ENCODE measurements at regions not wholly inside any gene's neighbourhood (a gene's known extent, or its start where the extent isn't known, plus 50 kb on each side); places are given as distances from the start of the nearest gene placed in this dataset.

DNA sequence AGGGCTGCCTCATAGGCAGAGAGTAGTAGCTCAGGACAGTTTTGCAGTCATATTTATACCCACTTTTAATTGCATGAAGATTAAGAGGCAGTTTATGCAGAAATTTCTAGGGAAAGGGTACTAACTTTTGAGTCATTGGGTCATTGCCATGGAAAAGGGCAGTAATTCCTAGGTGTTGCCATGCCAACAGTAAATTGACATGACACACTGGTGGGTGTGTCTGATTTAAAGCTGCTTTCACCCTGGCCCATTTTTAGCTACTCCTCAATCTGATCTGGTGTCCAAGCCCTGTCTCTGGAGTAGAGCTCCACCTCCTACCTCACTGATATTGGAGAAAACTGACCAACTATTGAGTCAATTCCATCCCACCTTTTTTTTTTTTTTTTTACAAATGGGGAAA, 161.5 kb upstream of the ZKSCAN2 start:
- Histone ChIP-seq H3K4me2 (replicated peaks; ENCODE audit: extremely low read depth, low read length, poor library complexity, severe bottlenecking) (no peak overlapping the region), H3K9me3 (replicated peaks in 1 of 2; ENCODE audit: control insufficient read depth in 1 of 2, insufficient read depth in 1 of 2, low read length in 2 of 2) (no peaks in the 10 kb centered on the region), H3K79me2 (ENCODE audit: insufficient read depth, low read length) (no peaks in the 10 kb centered on the region), H4K20me1 (ENCODE audit: insufficient read depth, low read length) (no peaks in the 10 kb centered on the region), H3K4me1 (ENCODE audit: control insufficient read depth in 1 of 2, insufficient read depth in 2 of 2, low read length in 2 of 2) (no peaks in the 10 kb centered on the region), H3K4me3 (replicated peaks in 1 of 3; ENCODE audit: low read depth in 2 of 3, low read length in 3 of 3) (no peak overlapping the region), H3K36me3 (replicated peaks in 1 of 2; ENCODE audit: control insufficient read depth in 1 of 2, insufficient read depth in 2 of 2, low read length in 2 of 2) (no peaks in the 10 kb centered on the region), H3K27me3 (ENCODE audit: control insufficient read depth in 2 of 2, insufficient read depth in 2 of 2, low read length in 2 of 2) (no peaks in the 10 kb centered on the region), H3K9ac (ENCODE audit: insufficient read depth, low read length, poor library complexity, severe bottlenecking) (no peak overlapping the region), H2AFZ (ENCODE audit: insufficient read depth, low read depth, low read length, poor library complexity, severe bottlenecking) (no peak overlapping the region), H3K27ac (ENCODE audit: low read depth in 1 of 2, low read length in 2 of 2) (no peak overlapping the region)
- H3K27ac Mint-ChIP-seq, result peak overlapping the region in 1 of 7 donors; percentile 26
- no peak for TF ChIP-seq CTCF (IDR thresholded peaks at IDR 0.05)
- H3K36me3 Mint-ChIP-seq, result no peaks in the 10 kb centered on the region
- intact Hi-C loops (cut with micrococcal nuclease), result no loop called here
- H3K4me3 Mint-ChIP-seq, result no peak overlapping the region
- peaks cover 0 to 4% (median 0%) of the 10 kb centered on the region in 3 donors for H3K27me3 Mint-ChIP-seq (ENCODE audit: low read depth in 3 of 3)
- no peak for DNase-seq
- H3K9me3 Mint-ChIP-seq, result peaks cover 0 to 8% (median 1%) of the 10 kb centered on the region in 7 donors
- no peaks in the 10 kb centered on the region for H3K4me1 Mint-ChIP-seq

GRCh38 chr16:25416002-25416401, 158.4 kb upstream of the ZKSCAN2 start:
- Mint-ChIP-seq H3K4me3 (no peak overlapping the region), H3K4me1 (no peaks in the 10 kb centered on the region), H3K9me3 (peaks cover 0 to 2% (median 0%) of the 10 kb centered on the region in 7 donors), H3K36me3 (no peaks in the 10 kb centered on the region), H3K27ac (no peak overlapping the region), H3K27me3 (ENCODE audit: low read depth in 3 of 3) (peaks cover 0 to 2% (median 0%) of the 10 kb centered on the region in 3 donors)
- Histone ChIP-seq H2AFZ (ENCODE audit: insufficient read depth, low read depth, low read length, poor library complexity, severe bottlenecking) (no peak overlapping the region), H3K36me3 (replicated peaks in 1 of 2; ENCODE audit: control insufficient read depth in 1 of 2, insufficient read depth in 2 of 2, low read length in 2 of 2) (no peaks in the 10 kb centered on the region), H3K27ac (ENCODE audit: low read depth in 1 of 2, low read length in 2 of 2) (no peak overlapping the region), H3K27me3 (ENCODE audit: control insufficient read depth in 2 of 2, insufficient read depth in 2 of 2, low read length in 2 of 2) (no peaks in the 10 kb centered on the region), H3K79me2 (ENCODE audit: insufficient read depth, low read length) (no peaks in the 10 kb centered on the region), H3K9me3 (replicated peaks in 1 of 2; ENCODE audit: control insufficient read depth in 1 of 2, insufficient read depth in 1 of 2, low read length in 2 of 2) (no peaks in the 10 kb centered on the region), H4K20me1 (ENCODE audit: insufficient read depth, low read length) (no peaks in the 10 kb centered on the region), H3K4me3 (replicated peaks in 1 of 3; ENCODE audit: low read depth in 2 of 3, low read length in 3 of 3) (no peak overlapping the region), H3K9ac (ENCODE audit: insufficient read depth, low read length, poor library complexity, severe bottlenecking) (no peak overlapping the region), H3K4me1 (ENCODE audit: control insufficient read depth in 1 of 2, insufficient read depth in 2 of 2, low read length in 2 of 2) (no peaks in the 10 kb centered on the region), H3K4me2 (replicated peaks; ENCODE audit: extremely low read depth, low read length, poor library complexity, severe bottlenecking) (no peak overlapping the region)
- no peak for DNase-seq
- TF ChIP-seq CTCF (IDR thresholded peaks at IDR 0.05), result no peak
- intact Hi-C loops (cut with micrococcal nuclease), result no loop called here
- WGBS (ENCODE audit: insufficient coverage), result 100% methylated on average over 1 of the region's 2 CpGs
